ENCODE measurements at regions not wholly inside any gene's neighbourhood (a gene's known extent, or its start where the extent isn't known, plus 50 kb on each side); places are given as distances from the start of the nearest gene placed in this dataset.
"Not testable (repeated sequence)": the region's sequence is repeated elsewhere in the genome, so short reads cannot be mapped to it uniquely, and the experiment has no call there.

DNA sequence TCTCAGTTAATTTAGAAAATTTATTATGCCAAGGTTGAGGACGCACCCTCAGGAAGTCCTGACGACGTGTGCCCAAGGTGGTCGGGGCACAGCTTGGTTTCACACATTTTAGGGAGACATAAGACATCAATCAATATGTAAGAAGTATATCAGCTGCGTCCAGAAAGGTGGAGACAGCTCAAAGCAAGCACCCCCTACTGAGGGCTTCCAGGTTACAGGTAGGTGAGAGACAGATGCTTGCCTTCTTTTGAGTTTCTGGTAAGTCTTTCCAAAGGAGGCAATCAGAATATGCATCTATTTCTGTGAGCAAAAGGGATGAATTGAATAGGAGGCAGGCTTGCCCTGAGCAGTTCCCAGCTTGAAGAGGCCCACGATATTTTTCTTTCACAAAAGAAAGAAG lies 614.3 kb downstream of the XPNPEP1 start:
- no peak for DNase-seq (ENCODE audit: low read depth in 3 of 3, low spot score in 2 of 3)

DNA sequence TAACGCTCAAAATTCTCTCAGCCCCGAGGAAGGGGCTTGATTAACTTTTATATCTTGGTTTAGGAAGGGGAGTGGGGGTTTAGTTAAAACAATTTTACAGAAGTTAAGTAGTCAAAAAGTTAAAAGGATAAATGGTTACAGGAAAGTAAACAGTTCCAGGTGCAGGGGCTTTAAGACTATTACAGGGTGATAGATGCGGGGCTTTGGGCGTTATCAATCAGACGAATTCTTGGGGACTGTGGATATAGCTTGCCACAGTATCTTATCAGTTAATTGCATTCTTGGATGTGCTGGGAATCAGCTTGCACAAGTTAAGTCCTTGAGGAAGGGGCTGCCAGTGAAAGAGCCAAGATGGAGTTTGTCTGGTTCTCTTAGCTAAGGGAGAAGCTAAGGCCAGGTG lies 616.2 kb downstream of the XPNPEP1 start:
- not testable (repeated sequence) for DNase-seq (ENCODE audit: low read depth in 3 of 3, low spot score in 2 of 3)

DNA sequence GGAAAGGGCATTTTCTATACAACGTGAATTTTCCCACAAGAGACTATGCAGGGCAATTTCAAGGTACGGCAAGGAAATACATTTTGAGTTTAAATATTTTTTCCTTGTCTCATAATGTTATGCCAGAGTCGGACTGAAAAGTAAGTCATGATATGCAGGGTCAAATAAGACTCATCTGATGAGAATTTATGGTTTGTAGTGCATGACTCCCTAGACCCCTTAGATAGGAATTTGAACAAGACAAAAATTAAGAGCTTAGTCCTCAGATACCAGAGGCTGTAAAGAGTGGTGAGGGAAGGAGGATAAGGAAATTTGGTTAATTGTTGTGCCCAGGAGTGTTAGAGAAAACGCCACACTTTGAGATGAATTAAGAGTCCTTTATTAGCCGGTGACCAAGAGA lies 616.6 kb downstream of the XPNPEP1 start:
- no peak for DNase-seq (ENCODE audit: low read depth in 3 of 3, low spot score in 2 of 3)

DNA sequence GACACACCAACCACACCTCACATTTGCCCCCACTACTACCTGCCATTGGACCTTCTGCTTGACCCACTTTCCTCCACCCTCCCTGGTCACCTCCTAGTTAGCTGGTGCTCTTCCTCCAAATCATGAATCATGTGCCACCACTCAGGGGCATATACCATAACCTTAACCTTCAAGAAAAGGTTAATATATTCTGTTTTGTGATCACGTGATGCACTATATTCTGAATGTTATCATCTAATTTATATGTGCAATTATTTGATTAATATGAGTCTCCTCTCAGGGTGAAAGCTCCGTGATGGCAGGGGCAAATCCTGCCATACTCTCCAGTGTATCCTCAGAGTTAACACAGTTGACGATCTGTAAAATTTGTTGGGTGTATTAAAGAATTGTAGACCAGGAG lies 635.5 kb downstream of the XPNPEP1 start:
- no peak for DNase-seq (ENCODE audit: low read depth in 3 of 3, low spot score in 2 of 3)

DNA sequence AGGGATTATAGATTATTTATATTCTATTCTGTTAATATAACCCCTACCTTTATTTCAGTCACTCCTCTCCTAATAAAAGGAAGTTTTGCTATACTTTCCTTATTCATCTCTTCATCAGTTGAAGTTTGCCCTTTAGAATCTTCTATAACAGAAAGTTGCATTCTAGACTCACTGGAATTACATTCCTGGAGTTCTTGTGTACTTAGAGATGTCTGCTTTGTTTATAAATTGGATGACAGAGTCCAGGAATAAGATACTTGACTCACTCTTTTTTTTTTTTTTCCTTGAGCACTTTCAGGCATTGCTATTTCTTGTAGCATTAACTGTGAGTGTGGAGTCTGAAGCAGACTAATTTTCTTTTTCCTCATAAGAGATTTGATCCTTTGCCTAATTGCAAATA lies 640.8 kb downstream of the XPNPEP1 start:
- DNase-seq (ENCODE audit: low read depth in 3 of 3, low spot score in 2 of 3): no peak

DNA sequence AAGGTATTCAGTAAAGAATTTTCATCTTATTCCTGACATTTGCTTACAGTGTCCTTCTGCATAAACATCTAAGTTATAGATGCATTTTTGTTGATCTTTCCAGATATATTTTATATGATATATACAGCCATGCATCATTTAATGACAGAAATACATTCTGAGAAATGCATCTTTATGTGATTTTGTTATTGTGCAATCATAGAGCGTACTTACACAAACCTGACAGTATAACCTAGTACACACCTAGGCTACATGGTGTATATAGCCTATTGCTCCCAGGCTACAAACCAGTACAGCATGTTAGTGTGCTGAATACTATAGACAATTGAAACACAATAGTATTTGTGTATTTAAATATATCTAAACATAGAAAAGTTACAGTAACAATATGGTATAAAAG lies 642.0 kb downstream of the XPNPEP1 start:
- no peak for DNase-seq (ENCODE audit: low read depth in 3 of 3, low spot score in 2 of 3)

DNA sequence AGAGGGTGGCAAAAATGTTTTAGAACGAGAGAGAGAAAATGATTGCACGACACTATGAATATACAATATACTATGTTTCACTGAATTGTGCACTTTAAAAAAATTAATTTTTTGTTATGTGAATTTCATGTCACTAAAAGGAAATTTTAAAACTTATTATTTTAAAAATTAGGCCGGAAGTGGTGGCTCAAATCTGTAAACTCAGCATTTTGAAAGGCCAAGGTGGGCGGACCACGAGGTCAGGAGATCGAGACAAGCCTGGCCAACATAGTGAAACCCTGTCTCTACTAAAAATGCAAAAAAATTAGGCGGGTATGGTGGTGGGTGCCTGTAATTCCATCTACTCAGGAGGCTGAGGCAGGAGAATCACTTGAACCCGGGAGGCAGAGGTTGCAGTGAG lies 642.5 kb downstream of the XPNPEP1 start:
- DNase-seq (ENCODE audit: low read depth in 3 of 3, low spot score in 2 of 3): no peak

DNA sequence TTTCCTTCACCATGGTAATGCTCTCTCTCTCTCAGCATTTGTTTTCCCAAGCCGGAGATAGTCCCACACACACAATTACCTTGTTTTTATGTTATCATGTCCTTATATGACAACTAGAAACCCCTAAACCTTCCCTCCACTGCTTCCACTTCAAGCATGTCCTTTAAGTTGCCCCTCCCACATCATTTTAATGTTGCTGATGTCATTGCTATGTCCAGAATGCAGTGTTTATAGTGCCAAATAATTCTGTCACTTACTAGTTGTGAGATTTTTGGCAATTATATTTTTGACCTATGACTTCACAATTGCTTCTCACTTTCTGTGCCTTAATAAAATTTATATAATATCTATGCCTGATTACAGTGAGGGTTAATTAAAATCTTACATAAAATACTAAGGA lies 645.9 kb downstream of the XPNPEP1 start:
- DNase-seq (ENCODE audit: low read depth in 3 of 3, low spot score in 2 of 3): no peak

DNA sequence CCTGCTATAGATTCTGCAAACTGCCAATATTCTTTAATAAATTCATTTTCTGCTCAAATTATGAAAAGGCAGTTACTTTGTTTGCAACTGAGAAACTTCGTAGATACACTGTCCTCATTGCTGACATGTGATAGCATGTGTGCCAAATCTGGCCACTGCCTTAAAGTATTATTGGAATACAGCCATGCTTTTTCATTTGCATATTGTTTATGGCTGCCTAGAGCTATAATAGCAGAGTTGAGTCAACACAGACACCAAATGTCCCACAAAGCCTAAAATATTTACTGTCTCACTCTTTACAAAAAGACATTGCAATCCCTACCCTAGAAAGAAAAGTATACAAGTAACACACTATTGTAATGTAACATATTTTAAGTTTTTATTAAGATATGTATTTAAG lies 647.4 kb downstream of the XPNPEP1 start:
- no peak for DNase-seq (ENCODE audit: low read depth in 3 of 3, low spot score in 2 of 3)

DNA sequence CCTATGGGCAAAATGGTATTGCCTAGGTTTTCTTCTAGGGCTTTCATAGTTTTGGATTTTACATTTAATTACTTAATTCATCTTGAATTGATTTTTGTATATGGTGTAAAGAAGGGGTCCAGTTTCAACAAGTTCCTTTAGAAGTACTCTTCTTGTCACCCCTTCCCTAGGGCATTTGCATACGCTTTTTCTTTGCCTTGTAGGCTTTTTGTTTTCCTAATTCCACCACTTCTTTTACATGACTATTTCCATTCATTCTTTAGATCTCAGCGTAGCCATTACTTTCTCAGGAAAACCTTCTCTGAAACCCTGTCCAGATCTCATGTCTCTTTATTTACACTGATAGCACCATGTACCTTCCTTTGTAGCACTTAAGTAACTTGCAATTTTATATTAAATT lies 648.6 kb downstream of the XPNPEP1 start:
- no peak for DNase-seq (ENCODE audit: low read depth in 3 of 3, low spot score in 2 of 3)

DNA sequence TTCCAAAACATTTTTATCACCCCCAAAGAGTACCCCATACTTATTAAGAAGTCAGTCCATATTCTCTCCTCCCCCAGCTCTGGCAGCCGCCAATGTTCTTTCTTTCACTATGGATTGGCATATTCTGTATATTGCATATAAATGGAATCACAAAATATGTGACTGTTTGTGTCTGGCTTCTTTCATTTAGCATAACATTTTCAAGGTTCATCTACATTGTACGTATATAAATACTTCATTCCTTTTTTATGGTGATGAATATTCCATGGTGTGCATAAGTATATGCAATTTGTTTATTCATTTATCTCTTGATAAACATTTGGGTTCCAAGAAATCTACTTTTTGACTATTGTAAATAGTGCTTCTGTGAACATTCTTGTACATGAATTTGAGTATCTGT lies 653.1 kb downstream of the XPNPEP1 start:
- DNase-seq (ENCODE audit: low read depth in 3 of 3, low spot score in 2 of 3): no peak

DNA sequence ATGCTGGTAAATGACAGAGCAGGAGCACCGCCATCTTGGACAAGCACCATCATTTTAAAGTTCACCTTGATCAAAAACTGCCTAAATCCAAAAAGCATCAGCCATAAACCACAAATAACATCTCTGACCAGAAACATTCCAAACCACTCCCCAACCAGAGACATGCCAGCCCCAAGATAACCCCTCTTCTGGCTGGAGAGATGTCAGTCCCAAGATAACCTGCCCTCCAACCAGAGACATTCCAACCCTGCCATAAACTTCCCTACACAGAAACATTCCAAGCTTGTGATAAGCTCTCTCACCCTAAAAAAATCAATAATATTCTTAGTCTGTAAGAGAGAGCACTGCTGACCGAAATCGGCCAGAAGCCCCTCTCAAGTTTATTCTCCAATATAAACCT lies 659.3 kb downstream of the XPNPEP1 start:
- DNase-seq (ENCODE audit: low read depth in 3 of 3, low spot score in 2 of 3): no peak

DNA sequence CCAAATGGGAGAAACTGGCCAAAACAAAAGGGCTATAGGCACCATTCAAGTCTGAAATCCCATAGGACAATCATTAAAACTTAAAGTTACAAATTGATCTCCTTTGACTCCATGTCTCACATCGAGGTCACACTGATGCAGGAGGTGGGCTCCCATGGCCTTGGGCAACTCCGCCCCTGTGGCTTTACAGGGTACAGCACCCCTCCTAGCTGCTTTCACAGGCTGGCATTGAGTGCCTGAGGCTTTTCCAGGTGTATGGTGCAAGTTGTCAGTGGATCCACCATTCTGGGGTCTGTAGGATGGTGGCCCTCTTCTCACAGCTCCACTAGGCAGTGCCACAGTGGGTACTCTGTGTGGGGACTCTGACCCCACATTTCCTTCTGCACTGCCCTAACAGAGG lies 662.1 kb downstream of the XPNPEP1 start:
- no peak for DNase-seq (ENCODE audit: low read depth in 3 of 3, low spot score in 2 of 3)

DNA sequence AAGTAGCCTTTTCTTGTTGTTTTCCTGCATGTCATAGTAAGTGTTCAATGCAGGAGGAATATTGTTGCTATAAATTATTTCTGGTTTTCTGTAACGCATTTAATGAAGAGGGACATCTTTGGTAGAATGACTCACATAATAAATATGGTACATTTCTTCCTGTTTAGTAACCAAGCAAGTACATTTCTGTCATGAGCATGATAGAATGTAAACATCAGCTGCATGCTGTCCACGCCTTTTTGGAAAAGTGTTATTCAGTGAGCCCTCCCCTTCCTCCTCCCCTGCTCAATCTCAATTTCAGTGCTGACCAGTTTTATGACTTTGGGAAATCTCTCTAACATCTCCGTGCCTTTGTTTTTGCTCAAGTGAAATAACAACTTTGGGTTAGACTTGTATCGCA lies 664.0 kb downstream of the XPNPEP1 start:
- no peak for DNase-seq (ENCODE audit: low read depth in 3 of 3, low spot score in 2 of 3)

DNA sequence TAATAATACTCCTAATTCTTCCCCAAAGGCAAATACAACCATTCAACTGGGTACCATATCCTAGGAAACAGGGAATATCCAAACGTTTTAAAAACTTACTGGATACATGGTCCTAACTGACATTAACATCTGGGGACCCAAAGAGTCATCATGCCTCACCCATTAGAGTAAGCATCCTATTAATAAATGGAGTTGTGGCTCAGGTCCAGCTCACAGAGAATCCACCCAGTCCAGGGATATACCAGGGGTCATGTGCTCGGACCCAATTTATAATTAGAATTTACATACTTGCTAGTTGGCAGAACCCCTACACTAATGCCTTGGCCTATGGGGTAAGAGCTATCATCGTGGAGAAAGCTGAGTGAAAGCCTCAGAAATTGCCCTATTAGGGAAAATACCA lies 670.0 kb downstream of the XPNPEP1 start:
- DNase-seq (ENCODE audit: low read depth in 3 of 3, low spot score in 2 of 3): no peak

DNA sequence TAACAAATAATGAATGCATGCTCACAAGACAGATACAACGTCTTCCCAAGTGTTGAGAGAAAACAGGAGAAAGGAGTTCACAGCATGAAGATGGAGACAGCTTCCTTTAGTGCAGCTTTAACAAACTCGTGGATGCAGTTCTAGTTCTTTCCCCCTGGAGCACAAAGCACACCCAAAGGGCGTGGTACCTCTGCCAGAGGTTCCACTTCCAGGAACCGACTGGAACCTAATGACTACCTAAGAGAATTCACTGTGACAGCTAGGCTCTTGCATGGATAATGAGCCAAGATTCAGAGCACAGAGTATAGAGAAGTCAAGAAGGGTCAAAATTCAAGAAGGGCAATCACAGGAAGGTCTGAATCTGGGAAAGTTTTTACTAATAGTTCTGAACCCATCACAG lies 673.2 kb downstream of the XPNPEP1 start:
- no peak for DNase-seq (ENCODE audit: low read depth in 3 of 3, low spot score in 2 of 3)

DNA sequence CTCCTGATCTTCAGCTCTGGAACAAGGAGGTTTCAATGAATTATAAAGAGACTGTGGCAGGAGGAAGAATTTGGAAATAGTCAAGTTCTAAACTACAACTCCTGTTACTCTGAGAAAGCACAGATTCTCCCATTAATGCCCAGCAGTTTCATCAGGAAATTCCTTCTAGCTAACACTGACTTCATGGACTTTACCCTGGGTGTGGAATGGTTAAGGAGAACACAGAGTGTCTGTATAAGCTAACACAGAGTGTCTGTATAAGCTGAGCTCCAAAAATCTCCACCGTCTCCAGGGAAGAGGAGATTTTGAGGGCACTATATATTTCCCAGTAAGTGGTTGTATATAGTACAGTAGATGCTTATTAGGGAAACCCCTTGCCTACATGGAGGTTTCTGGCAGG lies 675.5 kb downstream of the XPNPEP1 start:
- DNase-seq (ENCODE audit: low read depth in 3 of 3, low spot score in 2 of 3): no peak

DNA sequence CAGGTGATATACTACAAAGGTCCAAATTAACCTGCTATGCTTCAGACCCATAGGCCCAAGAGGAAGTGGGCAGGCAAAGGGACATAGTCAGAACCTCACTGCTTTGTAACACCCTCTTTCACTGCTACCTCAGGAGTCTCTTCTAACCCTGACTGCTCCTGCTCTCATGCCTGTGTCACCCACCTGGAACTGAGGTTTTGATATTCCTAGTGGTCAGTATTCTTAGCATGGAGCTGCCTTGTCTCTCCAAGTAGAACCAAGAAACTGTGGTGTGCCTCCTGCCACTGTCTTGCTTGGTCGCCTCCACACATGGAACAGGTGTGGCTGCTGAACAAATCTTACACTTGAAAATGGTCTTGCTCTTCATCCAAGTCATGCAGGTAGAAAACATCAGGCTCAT lies 677.5 kb downstream of the XPNPEP1 start:
- DNase-seq (ENCODE audit: low read depth in 3 of 3, low spot score in 2 of 3): no peak

DNA sequence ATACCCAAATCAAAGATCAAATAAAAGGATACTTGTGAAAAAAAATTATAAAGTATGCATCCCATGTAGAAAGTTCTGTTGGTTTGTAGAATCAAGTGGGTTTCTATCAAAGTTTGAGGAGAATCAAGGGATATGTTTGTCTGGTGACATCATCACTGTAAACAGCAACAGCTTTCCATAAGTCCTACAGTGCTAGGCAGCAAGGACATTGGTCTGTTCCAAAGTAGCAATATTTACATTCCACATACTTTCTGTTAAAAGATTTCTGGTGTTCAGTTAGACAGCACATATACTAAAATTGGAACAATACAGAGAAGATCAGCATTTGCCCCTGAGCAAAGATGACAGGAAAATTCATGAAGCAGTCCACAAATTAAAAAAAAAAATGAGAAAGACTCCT lies 683.9 kb downstream of the XPNPEP1 start:
- DNase-seq (ENCODE audit: low read depth in 3 of 3, low spot score in 2 of 3): no peak

DNA sequence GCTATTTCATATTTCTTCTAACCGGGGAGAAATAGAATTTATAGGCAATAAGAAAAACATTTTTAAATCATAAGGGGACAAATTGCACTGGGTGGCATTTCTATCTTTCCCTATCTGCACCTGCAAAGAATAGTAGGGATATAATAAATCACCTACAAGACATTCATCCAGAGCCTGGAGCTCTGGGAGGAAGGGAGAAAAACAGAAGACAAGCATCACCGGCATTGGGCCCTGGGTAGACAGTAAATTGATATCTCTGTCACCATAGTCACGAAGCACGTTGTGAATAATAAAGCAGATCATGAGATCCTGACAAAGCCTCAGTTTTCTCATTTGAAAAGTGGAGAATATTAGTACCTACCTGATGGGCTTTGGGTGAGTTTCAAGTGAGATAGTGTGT lies 685.6 kb downstream of the XPNPEP1 start:
- no peak for DNase-seq (ENCODE audit: low read depth in 3 of 3, low spot score in 2 of 3)

DNA sequence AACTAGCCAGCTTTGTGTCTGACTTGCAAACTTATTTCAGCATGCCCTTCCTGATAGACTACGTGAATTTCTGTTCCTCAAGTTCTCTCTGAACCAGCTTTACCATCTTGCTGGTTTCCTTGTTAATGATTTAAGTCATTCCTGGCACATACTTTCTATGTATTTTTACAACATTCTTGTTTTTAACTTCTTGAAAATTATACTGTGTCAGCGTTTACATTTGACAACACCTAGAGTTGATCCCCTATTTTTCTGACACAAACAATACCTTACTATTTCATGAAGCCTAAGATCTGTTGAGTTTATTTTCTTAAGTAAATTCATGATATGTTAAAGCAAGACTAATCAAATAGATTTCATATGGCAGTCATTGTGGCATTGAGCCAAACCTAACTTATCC lies 686.3 kb downstream of the XPNPEP1 start:
- no peak for DNase-seq (ENCODE audit: low read depth in 3 of 3, low spot score in 2 of 3)

DNA sequence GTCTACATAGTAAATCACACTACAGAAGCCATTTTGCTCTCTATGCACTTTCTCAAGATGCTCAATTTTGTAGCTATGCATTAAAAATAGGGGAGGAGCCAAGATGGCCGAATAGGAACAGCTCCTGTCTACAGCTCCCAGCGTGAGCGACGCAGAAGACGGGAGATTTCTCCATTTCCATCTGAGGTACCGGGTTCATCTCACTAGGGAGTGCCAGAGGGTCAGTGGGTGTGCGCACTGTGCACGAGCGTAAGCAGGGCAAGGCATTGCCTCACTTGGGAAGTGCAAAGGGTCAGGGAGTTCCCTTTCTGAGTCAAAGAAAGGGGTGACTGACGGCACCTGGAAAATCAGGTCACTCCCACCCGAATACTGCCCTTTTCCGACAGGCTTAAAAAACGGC lies 699.8 kb downstream of the XPNPEP1 start:
- not testable (repeated sequence) for DNase-seq (ENCODE audit: low read depth in 3 of 3, low spot score in 2 of 3)

DNA sequence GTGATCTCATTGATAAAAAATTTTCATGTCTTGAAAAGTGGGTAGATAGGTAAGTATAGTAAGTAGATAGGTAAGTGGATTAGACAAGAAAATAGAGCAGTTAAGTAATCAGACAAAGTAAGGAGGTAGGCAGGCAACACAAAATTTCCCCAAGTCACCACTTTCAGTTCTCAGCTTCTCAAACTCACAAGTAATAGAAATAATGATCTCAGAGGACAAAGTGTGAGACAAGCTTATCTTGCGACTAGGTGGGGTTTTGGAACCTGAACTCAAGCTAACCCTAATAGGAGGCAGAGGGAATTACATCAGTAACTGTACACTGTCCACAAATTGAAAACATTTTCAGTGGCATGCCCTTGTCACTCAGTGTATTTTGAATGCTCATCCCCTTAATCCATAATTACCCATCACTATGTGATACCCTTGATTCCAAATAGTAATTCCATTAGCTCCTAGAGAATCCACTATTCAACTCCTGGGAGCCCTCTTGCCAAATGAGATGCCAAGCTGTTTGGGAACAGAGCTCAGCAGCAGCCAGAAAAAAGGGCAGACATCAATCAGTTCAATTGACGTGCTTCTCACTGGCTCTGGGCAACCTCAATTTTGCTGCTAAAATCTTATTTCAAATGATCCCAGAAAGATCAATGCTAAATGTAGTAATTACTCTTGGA lies 703.2 kb downstream of the XPNPEP1 start:
- no peak for DNase-seq (ENCODE audit: low read depth in 3 of 3, low spot score in 2 of 3)

Data from right renal cortex interstitium (tissue), 3 donors.